ENCODE measurements at regions not wholly inside any gene's neighbourhood (a gene's known extent, or its start where the extent isn't known, plus 50 kb on each side); places are given as distances from the start of the nearest gene placed in this dataset.

- DNase-seq (ENCODE audit: low read depth in 2 of 2) = no peak
These were observed 128.2 kb upstream of the TMEM161B start for GRCh38 chr5:88396751-88397281.

- no peak for DNase-seq (ENCODE audit: low read depth in 2 of 2)
These were observed 127.4 kb upstream of the TMEM161B start for GRCh38 chr5:88396000-88396535.

GRCh38 chr5:88395264-88395663 lies 126.6 kb upstream of the TMEM161B start:
- DNase-seq (ENCODE audit: low read depth in 2 of 2) = no peak

- DNase-seq (ENCODE audit: low read depth in 2 of 2) = no peak
These were observed 126.0 kb upstream of the TMEM161B start for GRCh38 chr5:88394536-88395175.

GRCh38 chr5:88393716-88394535 lies 125.3 kb upstream of the TMEM161B start:
- no peak for DNase-seq (ENCODE audit: low read depth in 2 of 2)

- DNase-seq (ENCODE audit: low read depth in 2 of 2) = no peak
These were observed 124.4 kb upstream of the TMEM161B start for GRCh38 chr5:88393042-88393441.

- DNase-seq (ENCODE audit: low read depth in 2 of 2) = no peak
These were observed 123.3 kb upstream of the TMEM161B start for GRCh38 chr5:88391991-88392390.

- no peak for DNase-seq (ENCODE audit: low read depth in 2 of 2)
These were observed 122.5 kb upstream of the TMEM161B start for GRCh38 chr5:88391116-88391515.

GRCh38 chr5:88390481-88390880 lies 121.8 kb upstream of the TMEM161B start:
- DNase-seq (ENCODE audit: low read depth in 2 of 2) = no peak

GRCh38 chr5:88390096-88390441 lies 121.4 kb upstream of the TMEM161B start:
- no peak for DNase-seq (ENCODE audit: low read depth in 2 of 2)

- DNase-seq (ENCODE audit: low read depth in 2 of 2) = no peak
These were observed 120.9 kb upstream of the TMEM161B start for GRCh38 chr5:88389338-88390095.

GRCh38 chr5:88388476-88389337 lies 120.1 kb upstream of the TMEM161B start:
- no peak for DNase-seq (ENCODE audit: low read depth in 2 of 2)

- DNase-seq (ENCODE audit: low read depth in 2 of 2) = no peak
These were observed 116.2 kb upstream of the TMEM161B start for GRCh38 chr5:88384886-88385285.

- DNase-seq (ENCODE audit: low read depth in 2 of 2) = no peak
These were observed 111.7 kb upstream of the TMEM161B start for GRCh38 chr5:88380332-88380731.

- no peak for DNase-seq (ENCODE audit: low read depth in 2 of 2)
These were observed 109.3 kb upstream of the TMEM161B start for GRCh38 chr5:88377705-88378656.

GRCh38 chr5:88377240-88377639 lies 108.6 kb upstream of the TMEM161B start:
- DNase-seq (ENCODE audit: low read depth in 2 of 2) = no peak

GRCh38 chr5:88376728-88377127 lies 108.1 kb upstream of the TMEM161B start:
- no peak for DNase-seq (ENCODE audit: low read depth in 2 of 2)

GRCh38 chr5:88374391-88374790 lies 105.7 kb upstream of the TMEM161B start:
- DNase-seq (ENCODE audit: low read depth in 2 of 2) = no peak

GRCh38 chr5:88370824-88371223 lies 102.2 kb upstream of the TMEM161B start:
- DNase-seq (ENCODE audit: low read depth in 2 of 2) = no peak

GRCh38 chr5:88368201-88368600 lies 99.6 kb upstream of the TMEM161B start:
- no peak for DNase-seq (ENCODE audit: low read depth in 2 of 2)
